HG03469 (cell line): ENCODE measurements at regions not wholly inside any gene's neighbourhood (a gene's known extent, or its start where the extent isn't known, plus 50 kb on each side); places are given as distances from the start of the nearest gene placed in this dataset.

Source experiments
- ATAC-seq: cut with Tn5 transposase; IDR thresholded peaks from one replicate; pipeline ENCODE4 v1.9.1; 2021; ENCODE audit warnings: mild to moderate bottlenecking, moderate library complexity, moderate number of reproducible peaks; ENCODE audit not compliant: unreplicated experiment

GRCh38 chr2:234204480-234204879 lies 154.0 kb downstream of the SPP2 start:
- ATAC-seq: no peak

- ATAC-seq: no peak
Observed at GRCh38 chr2:234203135-234203984, 152.9 kb downstream of the SPP2 start.

- ATAC-seq: no peak
Observed at GRCh38 chr2:234202601-234203000, 152.1 kb downstream of the SPP2 start.

- no peak for ATAC-seq
Observed at GRCh38 chr2:234199996-234200395, 149.5 kb downstream of the SPP2 start.

- ATAC-seq: no peak
Observed at GRCh38 chr2:234198976-234199375, 148.5 kb downstream of the SPP2 start.

- ATAC-seq: no peak
Observed at GRCh38 chr2:234195516-234195915, 145.0 kb downstream of the SPP2 start.

- no peak for ATAC-seq
Observed at GRCh38 chr2:234193977-234194563, 143.6 kb downstream of the SPP2 start.

GRCh38 chr2:234191819-234192407 lies 141.4 kb downstream of the SPP2 start:
- ATAC-seq: no peak

GRCh38 chr2:234189786-234190300 lies 139.3 kb downstream of the SPP2 start:
- no peak for ATAC-seq

- no peak for ATAC-seq
Observed at GRCh38 chr2:234189230-234189629, 138.7 kb downstream of the SPP2 start.

- no peak for ATAC-seq
Observed at GRCh38 chr2:234187646-234188174, 137.2 kb downstream of the SPP2 start.

GRCh38 chr2:234181121-234181520 lies 130.6 kb downstream of the SPP2 start:
- no peak for ATAC-seq

GRCh38 chr2:234179031-234179363 lies 128.5 kb downstream of the SPP2 start:
- ATAC-seq: no peak

GRCh38 chr2:234178330-234179030 lies 128.0 kb downstream of the SPP2 start:
- ATAC-seq: no peak

- no peak for ATAC-seq
Observed at GRCh38 chr2:234175649-234176048, 125.1 kb downstream of the SPP2 start.

GRCh38 chr2:234174742-234175141 lies 124.2 kb downstream of the SPP2 start:
- ATAC-seq: no peak

GRCh38 chr2:234172532-234172931 lies 122.0 kb downstream of the SPP2 start:
- ATAC-seq: no peak

- no peak for ATAC-seq
Observed at GRCh38 chr2:234172066-234172465, 121.6 kb downstream of the SPP2 start.

- no peak for ATAC-seq
Observed at GRCh38 chr2:234171666-234172065, 121.2 kb downstream of the SPP2 start.

GRCh38 chr2:234169674-234170073 lies 119.2 kb downstream of the SPP2 start:
- ATAC-seq: no peak
